ENCODE measurements at regions not wholly inside any gene's neighbourhood (a gene's known extent, or its start where the extent isn't known, plus 50 kb on each side); places are given as distances from the start of the nearest gene placed in this dataset.

- no peak for TF ChIP-seq CTCF (IDR thresholded peaks at IDR 0.05)
- TF ChIP-seq POLR2A (IDR thresholded peaks at IDR 0.05), result no peak
- no peak for TF ChIP-seq POLR2AphosphoS5 (IDR thresholded peaks at IDR 0.05)
These were observed 148.3 kb upstream of the POU2AF2 start for GRCh38 chr11:111097191-111097590.
